Stimulated activated CD4-positive, alpha-beta T cell treated with anti-CD3 and anti-CD28 coated beads, Interleukin-15, amount 100 ng/mL, for 48 hours (primary cell): ENCODE measurements at regions not wholly inside any gene's neighbourhood (a gene's known extent, or its start where the extent isn't known, plus 50 kb on each side); places are given as distances from the start of the nearest gene placed in this dataset.
"Not testable (repeated sequence)": the region's sequence is repeated elsewhere in the genome, so short reads cannot be mapped to it uniquely, and the experiment has no call there.

Source experiments
- DNase-seq, 2 donors: peaks; one replicate each; pipeline ENCODE4 v3.0.0-alpha.2; 2020; ENCODE audit warnings: low read depth in 2 of 2

DNA sequence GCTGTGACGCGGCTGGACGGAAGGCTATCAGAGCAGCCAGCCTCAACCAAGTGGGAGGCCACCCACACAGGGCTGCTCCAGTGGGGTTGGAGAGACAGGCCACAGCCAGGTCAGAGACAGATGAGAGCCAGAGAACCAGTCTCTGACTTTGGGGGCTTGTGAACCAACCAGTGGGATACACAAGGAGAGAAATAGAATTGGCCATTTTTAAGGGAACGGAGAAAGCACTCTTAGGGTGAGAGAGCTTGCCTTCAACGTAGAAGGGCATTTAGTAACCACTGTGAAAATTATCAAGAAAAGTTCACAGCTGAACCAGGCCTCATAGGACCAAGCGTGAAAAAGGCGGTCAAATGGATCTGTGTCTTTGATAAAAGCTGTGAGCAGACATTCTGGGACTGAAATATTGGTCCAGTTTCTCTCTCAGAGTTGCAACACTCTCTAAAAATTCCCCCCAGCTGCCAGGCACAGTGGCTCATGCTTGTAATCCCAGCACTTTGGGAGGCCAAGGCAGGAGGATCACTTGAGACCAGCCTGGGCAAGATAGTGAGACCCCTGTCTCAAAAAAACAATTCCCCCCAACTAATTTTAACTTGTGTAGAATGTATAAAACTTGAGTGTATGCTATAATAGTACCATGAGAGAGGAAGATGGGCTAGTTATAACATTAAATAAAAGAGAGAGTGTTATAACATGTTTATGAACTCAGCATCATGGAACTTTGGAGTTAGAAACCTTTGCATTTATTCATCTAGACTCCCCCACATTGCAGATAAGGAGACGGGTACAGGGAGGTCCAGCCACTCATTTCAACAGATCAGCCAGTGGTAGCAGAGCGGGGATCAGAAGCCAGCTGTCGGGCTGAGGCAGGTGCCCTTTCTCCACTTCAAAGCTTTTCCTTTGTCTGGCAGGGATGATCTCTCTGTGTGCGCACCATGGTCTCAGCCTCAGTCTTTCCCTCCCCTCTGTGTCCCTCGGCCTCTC is 132.2 kb downstream of the NPIPB11 start:
- DNase-seq: not testable (repeated sequence)

DNA sequence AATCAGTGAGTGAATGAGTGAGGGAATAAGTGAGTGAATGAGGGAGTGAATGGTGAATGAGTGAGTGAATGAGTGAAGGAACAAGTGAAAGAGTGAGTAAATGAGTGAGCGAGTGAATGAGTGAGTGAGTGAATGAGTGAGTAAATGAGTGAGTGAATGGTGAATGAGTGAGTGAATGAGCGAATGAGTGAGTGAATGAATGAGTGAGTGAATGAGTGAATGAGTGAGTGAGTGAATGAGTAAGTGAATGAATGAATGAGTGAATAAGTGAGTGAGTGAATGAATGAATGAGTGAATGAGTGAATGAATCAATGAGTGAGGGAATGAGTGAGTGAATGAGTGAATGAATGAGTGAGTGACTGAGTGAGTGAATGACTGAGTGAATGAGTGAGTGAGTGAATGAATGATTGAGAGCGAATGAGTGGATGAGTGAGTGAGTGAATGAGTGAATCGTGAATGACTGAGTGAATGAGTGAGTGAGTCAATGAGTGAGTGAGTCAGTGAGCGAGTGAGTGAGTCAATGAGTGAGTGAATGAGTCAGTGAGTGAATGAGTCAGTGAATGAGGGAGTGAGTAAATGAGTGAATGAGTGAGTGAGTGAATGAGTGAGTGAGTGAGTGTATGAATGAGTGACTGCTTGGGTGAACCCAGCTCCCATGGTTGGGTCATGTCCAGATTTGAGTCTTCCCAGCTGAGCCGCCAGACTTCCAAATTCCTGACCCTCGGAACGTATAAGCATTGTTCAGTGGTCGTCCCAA is 133.0 kb downstream of the NPIPB11 start:
- peak in 1 of 2 donors; percentile 6 for DNase-seq

DNA sequence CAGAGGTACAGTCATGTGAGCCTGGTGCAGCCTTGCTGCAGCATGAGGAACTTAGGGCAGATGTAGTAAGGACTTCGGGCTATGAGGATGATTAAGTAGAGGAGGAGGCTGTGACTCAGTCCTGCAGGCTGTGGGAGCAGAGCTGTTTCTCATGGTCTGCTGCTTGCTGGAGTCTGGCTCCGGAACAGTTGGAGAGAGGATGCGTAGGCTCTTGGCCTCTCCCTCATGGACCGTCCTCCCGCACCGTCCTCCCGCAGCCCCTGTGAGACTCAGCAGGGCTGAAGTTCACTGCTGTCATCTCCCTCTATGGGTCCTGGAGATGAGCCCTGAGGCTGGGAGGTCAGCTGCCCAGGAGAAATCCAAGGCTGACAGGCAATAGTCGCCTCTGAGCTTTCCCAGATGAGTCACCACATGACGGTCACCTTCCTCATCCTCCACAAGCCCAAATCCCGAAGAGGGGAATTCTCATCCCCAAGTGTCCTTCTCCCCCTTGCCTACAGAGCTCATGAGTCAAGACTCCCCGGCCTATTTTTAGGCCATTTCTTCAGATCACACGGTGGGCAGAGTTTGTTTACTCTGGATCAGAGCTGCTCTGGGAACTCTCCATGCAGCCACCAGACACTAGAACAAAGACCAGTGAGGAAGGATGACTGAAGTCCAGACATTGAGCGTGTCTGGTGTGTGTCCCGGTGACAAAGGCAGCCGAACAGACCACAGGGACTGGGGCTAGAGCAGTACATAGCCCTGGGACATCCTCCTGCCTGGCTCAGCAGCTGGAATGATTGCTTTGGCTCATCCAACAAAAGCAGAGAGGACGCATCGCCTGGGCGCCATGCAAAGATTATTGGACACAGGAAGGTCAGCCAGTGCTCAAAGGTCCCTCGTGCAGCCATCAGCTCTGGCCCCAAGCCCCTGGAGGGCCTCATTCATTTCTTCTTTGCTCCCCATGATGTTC is 134.5 kb downstream of the NPIPB11 start:
- not testable (repeated sequence) for DNase-seq

DNA sequence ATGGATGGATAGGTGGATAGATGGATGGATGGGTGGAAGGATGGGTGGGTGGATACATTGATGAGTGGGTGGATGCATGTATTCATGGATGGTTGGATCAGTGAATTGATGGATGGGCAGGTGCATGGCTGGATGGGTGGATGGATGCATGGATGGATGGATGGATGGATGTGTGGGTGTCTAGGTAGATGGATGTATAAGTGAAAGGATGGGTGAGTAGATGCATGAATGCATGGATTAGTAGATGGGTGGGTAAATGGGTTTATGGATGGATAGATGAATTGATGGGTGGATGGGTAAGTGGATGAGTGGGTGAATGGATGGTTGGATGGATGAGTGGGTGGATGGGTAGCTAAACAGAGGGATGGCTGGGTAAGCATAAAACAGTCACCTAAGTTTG is 135.6 kb downstream of the NPIPB11 start:
- DNase-seq: not testable (repeated sequence)

DNA sequence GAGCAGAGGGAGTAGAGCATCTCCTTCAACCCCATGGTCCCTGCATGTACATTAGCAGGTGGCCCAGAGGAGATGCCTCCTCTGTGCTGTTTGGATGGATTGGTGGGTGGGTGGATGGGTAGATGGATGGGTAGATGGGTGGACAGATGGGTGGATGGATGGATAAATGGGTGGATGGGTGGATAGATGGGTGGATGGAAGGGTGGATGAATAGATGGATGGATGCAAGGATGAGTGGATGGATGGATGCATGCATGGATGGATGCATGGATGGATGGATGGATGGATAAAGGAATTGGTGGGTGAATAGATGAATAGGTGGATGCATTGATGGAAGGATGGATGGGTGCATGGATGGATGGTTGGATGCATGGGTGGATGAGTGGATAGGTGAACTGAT is 136.5 kb downstream of the NPIPB11 start:
- DNase-seq: not testable (repeated sequence)

DNA sequence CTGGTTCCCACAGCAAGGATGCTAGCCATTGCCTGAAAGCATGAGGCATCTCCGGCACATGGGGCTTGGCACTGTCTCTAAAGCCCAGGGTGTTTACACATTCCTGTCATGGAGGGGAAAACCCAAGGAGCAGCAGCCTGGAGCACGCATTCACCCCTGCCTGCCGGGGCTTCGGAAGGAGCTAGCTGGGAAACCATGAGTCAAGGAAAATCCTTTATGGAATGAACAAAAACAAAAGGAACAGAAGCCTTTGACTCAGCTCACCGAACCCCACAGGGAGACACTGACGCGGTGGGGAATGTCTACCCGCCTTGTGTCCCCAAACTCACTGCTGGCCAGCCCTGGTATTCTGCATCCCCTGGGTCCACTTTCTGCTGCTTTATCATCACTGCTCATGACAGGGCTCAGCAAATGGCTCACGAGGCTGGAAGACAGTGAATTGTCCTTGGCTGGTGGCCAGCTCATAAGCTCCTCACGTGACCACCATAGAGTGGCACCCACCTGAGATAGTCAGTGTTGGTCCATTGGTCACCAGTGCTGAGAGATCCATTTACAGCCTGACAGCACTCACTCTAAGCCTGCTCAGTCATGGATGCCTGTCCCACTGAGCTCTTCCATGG is 137.2 kb downstream of the NPIPB11 start:
- not testable (repeated sequence) for DNase-seq

DNA sequence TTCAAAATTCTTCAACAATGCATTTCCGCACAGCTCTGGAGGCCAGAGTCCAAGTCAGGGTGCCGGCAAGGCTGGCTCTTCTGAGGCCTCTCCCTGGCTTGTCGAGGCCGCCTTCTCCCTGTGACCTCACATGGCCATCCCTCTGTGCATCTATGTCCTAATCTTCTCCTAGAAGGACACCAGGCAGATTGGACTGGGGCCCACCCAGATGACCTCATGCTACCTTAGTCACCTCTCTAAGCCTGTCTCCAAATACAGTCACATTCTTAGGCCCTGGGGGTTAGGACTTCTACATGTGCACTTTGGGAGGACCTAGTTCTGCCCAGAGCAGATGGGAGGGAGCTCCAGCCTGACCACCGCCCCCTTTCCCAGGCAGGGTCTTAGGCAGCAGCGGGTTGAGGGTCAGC is 137.7 kb downstream of the NPIPB11 start:
- DNase-seq: not testable (repeated sequence)

DNA sequence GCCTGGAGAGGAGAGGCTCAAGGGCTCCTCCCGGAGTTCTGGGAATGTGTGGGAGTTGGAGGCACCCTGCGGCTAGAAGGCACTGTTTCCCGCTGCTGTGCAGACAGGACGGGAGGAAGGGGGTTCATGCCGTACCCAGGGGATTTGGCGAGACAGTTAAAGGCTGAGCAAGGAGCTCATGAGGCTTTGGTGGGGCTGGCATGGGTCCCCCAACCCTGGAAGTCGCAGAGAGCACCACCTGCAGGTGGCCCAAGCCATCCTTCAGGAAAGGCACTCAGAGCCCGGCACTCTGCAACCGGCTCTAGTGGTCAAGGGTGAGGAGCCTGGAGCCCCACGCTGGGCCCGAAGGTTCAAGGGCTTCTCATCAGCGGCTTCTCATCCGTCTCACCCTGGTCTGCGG is 138.2 kb downstream of the NPIPB11 start:
- DNase-seq: not testable (repeated sequence)

DNA sequence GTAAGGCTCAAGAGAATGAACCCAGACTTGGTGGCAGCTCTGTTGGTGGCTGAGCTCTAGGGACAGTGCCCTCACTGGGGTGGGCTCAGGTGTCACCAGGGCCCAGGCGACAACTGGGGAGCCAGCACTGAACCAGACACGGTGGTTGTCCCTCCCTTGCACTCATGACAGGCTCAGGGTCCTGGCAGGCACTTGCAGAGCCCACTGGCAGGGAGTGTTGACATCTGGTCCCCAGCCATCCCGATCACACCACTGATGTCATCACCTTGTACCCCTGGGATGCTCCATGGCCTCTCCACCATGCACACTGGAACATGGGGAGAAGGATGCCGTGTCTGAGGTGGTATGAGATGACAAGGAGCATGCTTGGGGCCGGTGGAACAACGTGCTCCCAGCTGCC is 138.6 kb downstream of the NPIPB11 start:
- not testable (repeated sequence) for DNase-seq

DNA sequence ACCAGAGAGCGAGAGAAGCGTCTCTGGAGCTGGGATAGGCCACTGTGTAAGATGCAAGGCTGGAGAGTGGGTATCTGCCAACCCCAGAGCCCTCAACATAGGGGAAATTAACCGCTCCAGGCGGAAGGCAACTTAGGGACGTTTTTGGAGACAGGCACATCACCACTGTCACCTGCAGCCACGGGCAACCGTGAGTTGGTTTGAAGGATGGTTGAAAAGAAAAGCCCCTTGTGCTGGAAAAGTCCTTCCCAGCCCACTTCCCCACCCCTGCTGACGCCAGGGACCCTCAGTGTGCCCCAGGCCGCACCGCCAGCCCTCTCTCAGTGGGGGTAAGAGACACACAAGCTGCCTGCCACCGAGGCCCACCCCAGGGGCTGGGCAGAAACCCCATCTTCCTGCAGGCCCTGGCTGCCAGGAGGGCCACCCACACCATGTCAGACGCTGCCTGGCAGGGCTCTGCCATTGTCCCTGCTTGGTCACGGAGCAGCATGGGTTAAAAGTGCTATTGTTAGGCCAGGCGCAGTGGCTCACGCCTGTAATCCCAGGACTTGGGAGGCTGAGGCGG is 139.4 kb downstream of the NPIPB11 start:
- not testable (repeated sequence) for DNase-seq

DNA sequence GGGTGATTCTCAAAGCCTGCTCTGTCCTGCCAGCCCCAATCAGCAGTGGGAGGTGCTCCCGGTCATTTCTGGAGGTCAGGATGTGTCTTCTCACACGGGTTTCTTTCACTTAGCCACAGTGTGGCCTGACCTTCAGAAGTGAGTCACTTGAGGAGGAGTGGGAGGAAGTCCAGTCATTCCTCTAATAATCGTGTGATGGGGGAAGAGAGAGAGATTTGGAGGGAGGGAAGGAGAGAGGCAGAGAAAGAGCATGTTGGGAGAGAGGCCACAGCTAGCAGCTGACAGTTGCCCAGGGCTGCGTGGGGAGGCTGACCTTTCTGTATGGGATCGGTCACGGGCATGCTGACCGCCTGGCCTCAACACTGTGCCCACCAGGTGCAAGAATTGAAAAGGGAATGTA is 139.9 kb downstream of the NPIPB11 start:
- DNase-seq: not testable (repeated sequence)

DNA sequence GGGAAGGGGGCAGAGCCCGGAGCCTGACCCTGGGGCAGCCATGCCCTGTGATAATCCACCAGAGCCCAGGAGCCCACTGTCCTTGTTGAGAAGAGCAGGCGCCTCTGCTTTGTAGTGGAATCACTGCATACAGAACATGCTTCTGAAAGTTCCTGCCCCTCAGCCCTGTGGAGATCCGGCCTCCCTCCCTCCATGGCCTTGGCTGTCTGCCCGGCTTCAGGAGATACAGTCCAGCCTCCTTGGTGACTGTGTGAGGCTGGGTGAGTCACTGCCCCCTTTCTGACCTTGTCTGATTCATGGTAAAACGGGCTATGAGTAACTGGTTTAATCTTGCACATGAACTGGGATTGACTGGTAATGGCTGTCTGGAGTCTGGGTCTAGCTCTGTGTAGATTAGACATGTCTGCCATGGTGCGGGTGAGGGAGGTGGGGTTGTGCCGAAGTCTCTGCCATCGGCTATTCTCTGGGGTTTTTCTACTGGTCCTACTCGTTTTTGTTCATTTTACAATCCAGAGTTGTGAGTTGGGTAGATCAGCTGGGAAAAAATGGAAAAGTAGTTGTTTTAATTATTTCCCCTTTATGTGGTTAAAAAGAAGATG is 141.2 kb downstream of the NPIPB11 start:
- DNase-seq: not testable (repeated sequence)

DNA sequence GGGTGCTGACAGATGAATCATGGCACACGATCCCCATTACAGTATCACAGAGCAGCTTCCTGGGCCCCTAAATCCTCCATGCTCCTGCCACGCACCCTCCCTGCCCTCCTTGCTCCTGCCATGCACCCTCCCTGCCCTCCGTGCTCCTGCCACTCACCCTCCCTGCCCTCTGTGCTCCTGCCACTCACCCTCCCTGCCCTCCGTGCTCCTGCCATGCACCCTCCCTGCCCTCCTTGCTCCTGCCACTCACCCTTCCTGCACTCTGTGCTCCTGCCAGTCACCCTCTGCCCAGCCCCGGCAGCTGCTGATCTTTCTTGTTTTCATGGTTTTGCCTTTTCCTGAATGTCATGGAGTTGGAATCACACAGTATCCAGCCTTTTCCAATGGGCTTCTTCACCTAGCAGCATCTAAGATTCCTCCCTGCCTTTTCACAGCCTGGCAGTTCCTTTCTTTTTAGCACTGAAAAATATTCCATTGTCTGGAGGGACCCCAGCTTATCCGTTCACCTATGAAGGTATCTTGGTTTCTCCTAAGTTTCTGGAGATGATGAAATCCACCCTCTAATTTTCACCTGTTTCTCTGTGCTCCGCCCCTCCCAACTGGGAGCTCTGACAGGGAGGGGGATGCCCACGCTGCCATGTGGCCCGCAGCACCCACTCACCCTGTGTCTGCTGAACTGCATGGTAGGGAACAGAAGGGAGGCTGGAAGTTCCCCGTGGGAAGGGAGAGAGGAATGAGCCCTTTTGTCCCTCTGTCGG is 142.3 kb downstream of the NPIPB11 start:
- not testable (repeated sequence) for DNase-seq

DNA sequence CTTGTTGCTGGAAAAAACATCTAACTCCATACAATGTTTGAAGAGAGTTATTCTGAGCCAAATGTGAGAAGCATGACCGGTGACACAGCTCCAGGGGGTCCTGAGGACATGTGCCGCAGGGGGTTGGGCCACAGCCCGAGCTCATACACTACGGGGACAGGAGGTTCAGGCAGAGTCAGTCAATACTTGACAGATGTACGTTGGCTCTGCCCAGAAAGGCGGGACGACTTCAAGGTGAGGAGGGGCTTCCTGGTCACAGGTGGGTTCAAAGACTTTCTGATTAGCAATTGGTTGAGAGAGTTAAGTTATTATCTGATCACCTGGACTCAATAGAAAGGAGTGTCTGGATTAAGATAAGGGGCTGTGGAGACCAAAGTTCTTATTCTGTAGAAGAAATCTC is 143.8 kb downstream of the NPIPB11 start:
- DNase-seq: not testable (repeated sequence)

DNA sequence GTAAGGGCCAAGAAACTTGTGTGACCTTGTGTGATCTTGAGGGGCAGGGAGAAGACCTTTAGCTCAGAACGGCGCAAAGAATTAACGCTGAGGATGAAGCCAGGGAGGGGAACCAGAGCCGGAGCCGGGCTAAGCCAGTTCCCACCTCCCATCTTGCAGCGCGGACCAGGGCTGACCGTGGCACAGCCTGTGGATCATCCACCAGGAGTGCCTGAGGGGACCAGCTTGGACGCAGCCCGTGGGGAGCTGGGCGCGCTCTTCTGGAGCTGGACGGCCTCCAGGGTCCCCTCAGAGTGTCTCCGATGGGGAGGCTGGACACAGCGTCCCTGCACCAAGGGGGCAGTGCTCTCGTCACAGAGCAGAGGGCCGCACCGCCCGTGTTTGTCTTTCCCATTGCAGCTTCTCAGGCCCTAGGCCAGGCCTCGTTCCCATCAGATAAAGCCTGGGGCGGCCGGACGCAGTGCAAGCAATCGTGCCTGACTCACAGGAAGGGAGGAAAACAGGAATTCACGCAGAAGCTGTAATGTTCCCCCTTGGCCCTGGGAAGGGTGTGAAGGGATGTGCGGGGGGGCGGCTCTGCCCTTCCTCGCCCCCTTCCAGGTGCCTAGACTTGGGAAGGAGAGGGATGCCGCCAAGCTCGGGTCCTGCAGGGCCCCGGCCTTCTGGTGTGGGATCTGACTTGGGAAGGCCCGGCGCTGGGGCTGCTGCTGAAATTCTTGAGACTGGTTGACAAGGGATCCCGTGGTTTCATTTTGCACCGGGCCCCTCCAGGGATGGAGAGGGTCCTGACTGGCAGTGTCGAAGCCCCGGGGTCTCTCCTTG is 144.9 kb downstream of the NPIPB11 start:
- not testable (repeated sequence) for DNase-seq

DNA sequence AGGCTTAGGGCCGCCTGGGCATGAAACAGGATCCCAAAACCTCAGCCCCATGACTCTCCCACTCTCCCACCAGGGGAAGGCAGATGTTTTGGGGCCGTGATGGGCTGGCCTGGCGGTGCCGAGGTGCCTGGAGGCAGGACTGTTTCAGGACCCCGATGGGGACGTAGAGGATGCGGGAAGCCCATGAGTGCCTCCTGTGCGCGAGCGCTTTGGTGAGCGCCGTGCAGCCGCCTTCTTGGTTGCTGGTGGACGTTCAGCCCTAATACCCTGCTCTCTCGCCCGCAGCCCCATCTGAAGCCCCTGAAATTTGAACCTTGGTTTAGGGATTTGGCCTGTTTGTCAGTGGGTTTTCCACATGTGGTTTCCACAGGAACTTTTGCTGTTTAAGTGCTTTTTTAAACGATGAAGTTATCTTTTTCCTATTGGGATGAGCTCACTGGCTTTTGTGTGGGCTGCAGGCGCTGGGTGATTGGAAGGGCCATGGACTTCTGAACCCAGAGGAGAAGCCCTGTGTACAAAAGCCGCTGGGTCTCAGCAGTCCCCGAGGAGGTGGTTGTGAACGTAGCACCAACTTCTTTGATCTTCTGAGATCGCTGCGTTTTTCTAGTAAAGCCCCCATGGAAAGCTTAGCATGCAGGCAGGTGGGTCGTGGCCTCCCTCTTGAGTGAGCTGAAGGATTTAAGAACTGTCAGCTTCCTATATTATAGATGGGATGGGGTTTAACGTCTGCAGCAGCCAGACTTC is 145.7 kb downstream of the NPIPB11 start:
- DNase-seq: not testable (repeated sequence)

DNA sequence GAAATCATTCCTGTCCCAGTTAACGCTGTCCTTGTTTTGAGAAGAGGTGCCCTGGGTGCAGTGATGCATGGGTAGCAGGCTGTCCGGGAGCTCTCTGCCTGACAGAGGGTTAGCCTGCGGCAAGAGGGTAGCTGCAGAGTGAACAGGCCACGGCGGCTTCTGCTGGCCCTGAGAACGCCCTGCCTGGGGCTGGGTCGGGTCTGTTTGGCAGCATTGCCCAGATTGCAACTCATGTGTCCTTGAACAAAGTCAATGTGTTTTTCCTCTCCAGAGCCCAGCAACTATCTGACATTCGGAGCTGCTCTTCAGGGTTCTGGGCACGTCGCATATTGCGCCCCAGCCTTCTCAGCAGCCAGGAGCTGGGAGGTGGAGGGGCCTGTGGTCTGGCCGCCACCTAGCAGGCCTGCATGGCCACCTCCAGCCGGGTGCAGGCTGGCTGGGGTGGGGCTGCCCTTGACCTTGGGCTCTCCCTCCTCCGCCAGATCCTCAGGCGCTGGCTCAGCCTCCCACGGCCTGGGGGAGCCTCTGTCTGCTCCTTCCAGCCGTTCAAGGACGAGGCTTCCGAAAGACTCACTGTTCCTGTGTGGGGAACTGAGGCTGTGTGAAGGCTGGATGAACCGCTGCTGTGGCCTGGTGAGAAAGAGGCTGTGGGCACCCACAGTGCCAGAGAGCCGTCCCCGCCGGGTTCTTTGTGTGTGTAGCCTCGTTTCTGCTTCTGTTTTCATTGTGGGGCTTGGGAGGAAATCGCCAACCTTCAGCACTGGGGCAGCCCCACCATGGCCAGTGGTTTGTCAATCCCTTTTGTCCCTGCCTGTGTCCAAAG is 146.7 kb downstream of the NPIPB11 start:
- DNase-seq: not testable (repeated sequence)
